NCI-H2107 (cell line): ENCODE measurements at regions not wholly inside any gene's neighbourhood (a gene's known extent, or its start where the extent isn't known, plus 50 kb on each side); places are given as distances from the start of the nearest gene placed in this dataset.

Experiments
- DNase-seq: peaks from one replicate; lab custom pipeline; 2025; lab: John Stamatoyannopoulos, UW

- no peak for DNase-seq
Observed at GRCh38 chr17:15894913-15895658, 49.8 kb upstream of the ADORA2B start.
